HG03066 (cell line): ENCODE measurements at regions not wholly inside any gene's neighbourhood (a gene's known extent, or its start where the extent isn't known, plus 50 kb on each side); places are given as distances from the start of the nearest gene placed in this dataset.

Source experiments
- ATAC-seq: cut with Tn5 transposase; IDR thresholded peaks from one replicate; pipeline ENCODE4 v1.9.1; 2021; ENCODE audit warnings: low read depth; ENCODE audit not compliant: unreplicated experiment

DNA sequence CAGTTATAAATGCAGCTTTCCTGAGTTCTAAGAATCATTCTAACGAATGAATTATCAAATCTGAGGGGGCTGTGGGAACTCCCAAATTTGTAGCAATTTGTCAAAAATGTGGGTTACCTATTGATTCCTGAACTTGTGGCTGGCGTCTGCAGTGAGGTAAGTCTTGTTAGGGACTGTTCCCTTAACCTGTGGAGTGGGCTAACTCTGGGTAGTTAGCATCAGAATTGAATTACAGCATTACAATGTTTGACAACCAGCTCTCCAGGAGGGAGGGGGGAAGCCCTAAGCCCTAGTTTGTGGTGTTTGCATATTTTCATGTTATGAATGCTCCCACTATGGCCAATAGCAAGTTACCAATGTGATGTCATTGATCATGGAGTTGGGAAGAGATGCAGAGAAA lies 65.9 kb upstream of the STT3B start:
- no peak for ATAC-seq

DNA sequence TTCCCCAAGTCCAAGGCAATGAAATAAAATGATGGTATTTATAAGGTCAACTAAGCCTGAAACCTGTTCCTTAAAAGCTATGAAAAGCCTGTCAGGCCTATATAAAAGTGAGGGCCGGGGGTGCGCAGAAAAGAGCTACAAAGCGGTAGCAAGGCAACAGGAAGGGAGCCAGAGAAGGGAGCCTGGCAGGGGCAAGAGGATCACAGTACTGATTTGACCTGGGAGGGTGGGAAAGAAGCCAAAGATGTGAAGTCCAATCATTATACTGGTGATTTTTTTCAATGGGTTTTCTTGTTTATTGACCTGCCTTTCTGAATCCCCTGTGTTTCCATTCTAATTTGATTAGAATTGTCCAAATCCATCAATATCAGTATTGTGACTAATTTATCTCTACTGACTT lies 64.3 kb upstream of the STT3B start:
- no peak for ATAC-seq

DNA sequence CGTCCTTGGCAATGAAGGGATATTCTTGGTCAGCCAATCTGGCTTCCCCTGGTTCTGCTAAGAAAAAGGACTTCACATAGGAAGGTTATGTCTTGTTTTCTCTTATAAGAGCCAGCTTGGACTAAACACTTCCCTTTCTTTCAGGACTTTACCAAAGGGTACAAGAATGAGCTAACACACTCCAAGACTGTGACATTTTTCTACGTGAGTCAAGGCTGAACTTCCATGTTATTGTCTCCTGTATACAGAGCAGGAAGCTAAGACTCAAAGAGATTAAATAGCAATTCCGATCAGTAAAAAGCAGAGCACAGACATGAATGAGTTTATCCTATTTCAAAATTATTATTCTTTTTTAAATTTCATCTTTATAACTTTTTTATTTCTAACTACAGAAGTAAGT lies 63.3 kb upstream of the STT3B start:
- no peak for ATAC-seq

DNA sequence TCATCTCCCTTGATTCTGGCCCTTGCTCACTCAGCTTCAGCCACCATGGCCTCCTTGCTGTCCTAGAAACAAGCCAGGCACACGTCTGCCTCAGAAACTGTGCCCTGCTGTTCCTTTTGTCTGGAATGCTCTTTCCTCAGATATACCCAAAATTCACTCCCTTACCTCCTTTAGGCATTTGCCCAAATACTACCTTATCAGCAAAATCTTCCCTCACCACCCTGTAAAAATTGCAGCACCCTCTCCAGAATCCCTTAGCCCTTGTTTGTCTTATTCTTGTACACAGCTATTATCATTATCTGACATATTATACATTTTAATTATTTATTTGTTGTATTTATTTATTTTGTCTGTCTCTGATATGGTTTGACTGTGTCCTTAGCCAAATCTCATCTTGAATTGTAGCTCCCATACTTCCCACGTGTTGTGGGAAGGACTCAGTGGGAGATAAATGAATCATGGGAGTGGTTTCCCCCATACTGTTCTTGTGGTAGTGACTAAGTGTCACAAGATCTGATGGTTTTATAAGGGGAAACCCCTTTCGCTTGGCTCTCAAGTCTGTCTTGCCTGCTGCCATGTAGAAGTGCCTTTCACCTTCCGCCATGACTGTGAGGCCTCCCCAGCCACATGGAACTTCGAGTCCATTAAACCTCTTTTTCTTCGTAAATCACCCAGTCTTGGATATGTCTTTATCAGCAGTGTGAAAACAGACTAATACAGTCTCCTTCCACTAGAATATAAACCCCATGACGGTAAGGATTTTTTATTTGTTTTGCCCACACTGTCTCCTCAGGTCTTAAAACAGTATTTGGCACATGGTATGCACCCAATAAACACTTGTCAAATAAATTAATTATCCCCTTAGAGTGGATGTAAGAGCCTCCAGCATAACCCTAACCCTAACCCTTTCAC lies 60.0 kb upstream of the STT3B start:
- ATAC-seq, result no peak

DNA sequence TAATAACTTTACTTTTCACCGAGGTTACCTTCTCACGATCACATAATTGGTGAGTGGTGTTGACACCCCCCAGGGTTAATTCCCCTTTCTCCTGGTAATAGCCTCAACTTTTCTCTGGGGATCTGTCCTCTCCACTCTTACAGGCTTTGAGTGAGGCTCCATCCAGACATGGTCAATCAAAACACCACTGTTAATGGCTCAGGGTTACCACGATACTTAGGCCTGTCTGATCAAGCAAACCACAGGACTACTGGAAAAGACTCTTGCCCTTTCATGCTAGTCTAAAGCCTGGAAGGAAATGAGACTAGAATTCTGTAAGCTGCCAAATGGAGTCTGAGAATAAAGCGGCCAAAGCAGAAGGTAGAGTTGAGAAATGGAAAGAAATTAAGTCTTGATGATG lies 56.5 kb upstream of the STT3B start:
- ATAC-seq, result no peak

DNA sequence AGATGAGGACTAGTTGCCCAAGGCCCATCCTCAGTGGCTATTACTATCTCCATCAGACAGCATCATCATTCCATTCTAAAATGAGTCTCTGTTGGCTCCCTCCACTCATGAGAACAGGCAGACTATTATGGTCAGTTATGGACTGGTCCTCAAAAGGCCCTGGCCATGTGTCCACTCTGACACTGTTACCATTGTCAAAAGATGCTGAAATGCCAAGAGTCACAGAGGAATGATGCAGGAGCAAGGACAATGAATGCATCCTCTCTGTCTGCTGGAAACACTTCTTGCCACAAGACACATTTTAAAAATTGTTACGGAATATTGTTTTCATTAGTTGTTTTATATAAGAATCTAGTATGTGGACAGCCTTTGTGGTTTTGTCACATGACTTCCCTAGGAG lies 53.3 kb upstream of the STT3B start:
- ATAC-seq, result no peak

DNA sequence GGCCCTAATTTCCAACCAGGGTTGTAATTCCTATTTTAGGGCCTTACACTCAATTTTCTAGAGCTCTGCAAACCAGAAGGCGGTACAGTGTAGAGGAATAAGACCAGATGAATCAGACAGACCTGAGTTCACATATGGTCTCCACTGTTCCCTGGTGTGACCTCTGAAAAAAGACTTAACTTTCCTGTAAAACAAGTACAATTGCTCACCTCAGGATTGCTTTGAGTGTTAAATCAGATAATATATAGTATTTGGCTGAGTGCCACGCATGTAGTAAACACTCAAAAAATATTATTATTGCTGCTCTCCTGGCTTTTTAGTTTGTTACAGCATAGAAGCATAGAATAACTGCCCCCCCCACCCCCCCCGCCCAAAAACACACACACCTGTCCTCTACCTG lies 51.0 kb upstream of the STT3B start:
- ATAC-seq, result no peak

DNA sequence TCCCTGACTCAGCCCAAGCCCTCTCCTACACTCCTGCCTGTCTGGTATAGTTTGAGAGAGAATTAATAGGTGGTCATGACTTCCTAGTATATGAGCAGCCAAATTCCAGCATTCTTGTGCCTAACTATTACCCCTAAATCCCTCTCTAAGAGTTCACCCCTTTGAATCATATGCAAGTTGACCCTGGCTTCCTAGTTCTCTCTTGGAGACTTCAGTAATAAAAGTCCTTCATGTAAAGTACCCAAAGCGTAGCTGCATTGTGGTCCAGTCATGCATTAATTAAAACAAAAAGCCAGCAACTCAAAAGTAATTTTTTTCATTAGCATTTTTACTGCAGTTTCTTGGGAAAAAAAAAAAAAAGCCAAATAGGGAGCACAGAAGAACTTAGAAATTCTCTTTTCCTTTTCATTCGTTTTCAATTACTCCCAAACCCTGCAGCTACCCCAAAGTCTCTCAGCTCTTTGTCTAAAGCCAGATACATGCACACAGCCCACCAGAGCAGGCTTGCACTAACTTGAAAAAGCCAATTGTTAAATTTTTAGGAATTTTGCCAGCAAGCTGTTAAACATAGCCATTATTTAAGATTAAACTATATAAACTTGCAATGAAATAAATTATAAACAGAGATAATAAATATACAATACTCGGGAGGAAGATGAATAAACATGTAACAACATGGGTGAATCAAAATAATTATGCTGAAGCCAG lies 50.1 kb upstream of the STT3B start:
- no peak for ATAC-seq
